Heart left ventricle (tissue), 16 donors: ENCODE measurements at regions not wholly inside any gene's neighbourhood (a gene's known extent, or its start where the extent isn't known, plus 50 kb on each side); places are given as distances from the start of the nearest gene placed in this dataset.

Source experiments
- ATAC-seq, 4 donors: fragments of 200-7000 bp; cut with Tn5 transposase; one replicate each; pipeline ENCODE4 v1.9.1; 2020 to 2022; ENCODE audit warnings: moderate library complexity in 4 of 4, mild to moderate bottlenecking in 3 of 4, moderate number of reproducible peaks in 1 of 4
- DNase-seq, 5 donors: peaks; one replicate each; pipeline ENCODE4 v3.0.0-alpha.2; 2020
- H3K27ac ChIP-seq, 12 donors: fragments of 200-600 bp; sonication (generic) in 4 of 12; one replicate each; pipeline versions ENCODE4 v1.5.0 to v1.8.0; 2016 to 2022; ENCODE audit warnings: mild to moderate bottlenecking in 2 of 12
- H3K27me3 ChIP-seq, 9 donors: fragments of 200-600 bp; sonication (generic) in 2 of 9; one replicate each; pipeline versions ENCODE4 v1.5.1 to v1.8.0; 2016 to 2022; ENCODE audit warnings: mild to moderate bottlenecking in 3 of 9
- H3K36me3 ChIP-seq, 9 donors: fragments of 200-600 bp; sonication (generic) in 2 of 9; one replicate each; pipeline versions ENCODE4 v1.5.0 to v1.8.0; 2018 to 2022; ENCODE audit warnings: mild to moderate bottlenecking in 2 of 9
- H3K4me1 ChIP-seq, 12 donors: fragments of 200-600 bp; sonication (generic) in 4 of 12; one replicate each; pipeline versions ENCODE4 v1.5.0 to v1.8.0; 2016 to 2022; ENCODE audit warnings: mild to moderate bottlenecking in 3 of 12
- H3K4me3 ChIP-seq, 12 donors: fragments of 200-600 bp; sonication (generic) in 4 of 12; one replicate each; pipeline versions ENCODE4 v1.5.0 to v1.8.0; 2017 to 2022; ENCODE audit warnings: mild to moderate bottlenecking in 9 of 12, moderate library complexity in 4 of 12
- H3K9me3 ChIP-seq, 12 donors: fragments of 200-600 bp; sonication (generic) in 4 of 12; one replicate each; pipeline versions ENCODE4 v1.5.0 to v1.8.0; 2016 to 2022; ENCODE audit warnings: mild to moderate bottlenecking in 1 of 12
- POLR2A ChIP-seq, 2 donors: fragments of 450-650 bp; IDR thresholded peaks; one replicate each; pipeline ENCODE4 v1.6.1; 2017; ENCODE audit warnings: antibody characterized with exemption in 2 of 2, mild to moderate bottlenecking in 2 of 2, moderate library complexity in 2 of 2
- WGBS, 4 donors: extraction: QIAGEN DNeasy Blood & Tissue Kit in 2 of 4; methylation state at CpG; one replicate each; pipeline versions ENCODE4 v1.1.5 to v1.1.7; 2013 to 2018; 5-methylcytosine and 5-hydroxymethylcytosine counted together
- intact Hi-C, 10 donors: fragments of 100-400 bp; cut with DNase I; formaldehyde crosslinking; loops; one replicate each; pipeline versions ENCODE4 v1.11.1 to v1.14.2; 2022
- TF ChIP-seq, protein P1 (sequence below), 12 donors: fragments of 200-600 bp; sonication (generic) in 4 of 12; IDR thresholded peaks; one replicate each; pipeline versions ENCODE4 v1.5.0 to v1.8.0; 2018 to 2022; ENCODE audit warnings: antibody characterized with exemption in 12 of 12, mild to moderate bottlenecking in 5 of 12
- donor health status: ischemic (EF 13 %, LVEDD 7.1; RV severe dilation, severe dysfunction).
- donor health status: healthy with polysubstance abuse.
- donor health status: DM: no; HTN: yes; CAD: no.
- donor health status: DM: no; HTN: no; CAD: no.
- donor health status: ischemic (EF 25% LVEDD 6.9; RV normal size, moderate dysfunction).
- donor health status: ischemic (EF 25% LVEDD 5.7; RV mildly dilated, moderate dysfunction).
- donor health status: healthy.
- donor health status: DM: yes; HTN: yes; CAD: no.
- donor health status: ischemic (EF 35%, LVEDD 5.7; RV mildly dilated, moderate dysfunction).
- donor health status: nonischemic (EF 11% LVEDD 7.7; RV severe dilation, severe dysfunction).
- donor health status: DM: yes; HTN: yes; CAD: no.
- donor health status: PGD.
- donor health status: ischemic (EF 29% LVEDD 5.4; RV normal size, mild dysfunction).
- donor health status: nonischemic (EF 23%, LVEDD 6.1; RV moderate dilation, normal function).

DNA sequence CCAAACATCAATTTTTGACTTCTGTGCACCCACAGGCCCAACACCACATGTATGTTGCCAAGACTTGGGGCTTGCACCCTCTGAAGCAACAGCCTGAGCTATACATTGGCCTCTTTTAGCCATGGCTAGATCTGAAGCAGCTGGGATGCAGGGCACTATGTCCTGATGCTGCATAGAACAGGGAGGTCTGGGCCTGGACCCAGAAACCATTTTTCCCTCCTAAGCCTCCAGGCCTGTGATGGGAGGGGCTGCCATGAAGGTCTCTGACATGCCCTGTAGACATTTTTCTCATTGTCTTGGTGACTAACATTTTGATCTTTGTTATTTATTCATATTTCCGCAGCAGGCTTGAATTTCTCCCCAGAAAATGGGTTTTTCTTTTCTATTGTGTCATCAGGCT lies 330.0 kb downstream of the PYDC2 start:
- Histone ChIP-seq H3K4me3 (no peak overlapping the region), H3K27ac (no peak overlapping the region), H3K27me3 (no peaks in the 10 kb centered on the region), H3K36me3 (no peaks in the 10 kb centered on the region), H3K4me1 (no peaks in the 10 kb centered on the region), H3K9me3 (peaks cover 0 to 8% (median 0%) of the 10 kb centered on the region in 12 donors)
- intact Hi-C loops = no loop called here
- DNase-seq (no peak), ATAC-seq (no peak)
- 80 to 89% (median 84%) methylated on average over 1 of the region's 1 CpG for WGBS, 4 donors
- no peak for TF ChIP-seq POLR2A (IDR thresholded peaks at IDR 0.05)
- TF ChIP-seq, protein P1, sequence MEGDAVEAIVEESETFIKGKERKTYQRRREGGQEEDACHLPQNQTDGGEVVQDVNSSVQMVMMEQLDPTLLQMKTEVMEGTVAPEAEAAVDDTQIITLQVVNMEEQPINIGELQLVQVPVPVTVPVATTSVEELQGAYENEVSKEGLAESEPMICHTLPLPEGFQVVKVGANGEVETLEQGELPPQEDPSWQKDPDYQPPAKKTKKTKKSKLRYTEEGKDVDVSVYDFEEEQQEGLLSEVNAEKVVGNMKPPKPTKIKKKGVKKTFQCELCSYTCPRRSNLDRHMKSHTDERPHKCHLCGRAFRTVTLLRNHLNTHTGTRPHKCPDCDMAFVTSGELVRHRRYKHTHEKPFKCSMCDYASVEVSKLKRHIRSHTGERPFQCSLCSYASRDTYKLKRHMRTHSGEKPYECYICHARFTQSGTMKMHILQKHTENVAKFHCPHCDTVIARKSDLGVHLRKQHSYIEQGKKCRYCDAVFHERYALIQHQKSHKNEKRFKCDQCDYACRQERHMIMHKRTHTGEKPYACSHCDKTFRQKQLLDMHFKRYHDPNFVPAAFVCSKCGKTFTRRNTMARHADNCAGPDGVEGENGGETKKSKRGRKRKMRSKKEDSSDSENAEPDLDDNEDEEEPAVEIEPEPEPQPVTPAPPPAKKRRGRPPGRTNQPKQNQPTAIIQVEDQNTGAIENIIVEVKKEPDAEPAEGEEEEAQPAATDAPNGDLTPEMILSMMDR (IDR thresholded peaks at IDR 0.05) = no peak

DNA sequence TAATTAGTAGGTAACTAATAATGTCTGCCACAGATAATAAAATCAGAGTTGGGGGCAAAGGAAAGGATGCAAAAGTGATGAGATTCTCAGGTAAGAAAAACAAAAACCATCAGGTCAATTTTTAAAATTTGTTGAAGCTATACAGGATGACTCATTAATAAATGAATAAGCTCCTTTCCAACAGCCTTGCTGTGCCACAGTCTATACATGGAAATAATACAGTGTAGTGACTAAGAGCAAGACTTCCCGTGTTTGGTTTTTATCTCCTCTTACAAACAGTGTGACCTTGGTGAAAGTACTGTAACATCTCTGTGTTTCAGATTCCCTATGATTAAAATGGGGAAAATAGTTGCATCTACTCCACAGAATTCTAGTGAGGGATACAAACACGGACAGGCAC lies 331.6 kb downstream of the PYDC2 start:
- intact Hi-C loops = no loop called here
- WGBS, 4 donors = 71 to 79% (median 74%) methylated on average over 2 of the region's 2 CpGs
- no peak for DNase-seq
- ATAC-seq = no peak
- H3K9me3 ChIP-seq = peaks cover 0 to 8% (median 0%) of the 10 kb centered on the region in 12 donors
- H3K36me3 ChIP-seq = no peaks in the 10 kb centered on the region
- TF ChIP-seq, protein P1 (IDR thresholded peaks at IDR 0.05) = no peak
- no peak for TF ChIP-seq POLR2A (IDR thresholded peaks at IDR 0.05)
- no peak overlapping the region for H3K4me3 ChIP-seq
- H3K27me3 ChIP-seq = no peaks in the 10 kb centered on the region
- no peak overlapping the region for H3K27ac ChIP-seq
- no peaks in the 10 kb centered on the region for H3K4me1 ChIP-seq

DNA sequence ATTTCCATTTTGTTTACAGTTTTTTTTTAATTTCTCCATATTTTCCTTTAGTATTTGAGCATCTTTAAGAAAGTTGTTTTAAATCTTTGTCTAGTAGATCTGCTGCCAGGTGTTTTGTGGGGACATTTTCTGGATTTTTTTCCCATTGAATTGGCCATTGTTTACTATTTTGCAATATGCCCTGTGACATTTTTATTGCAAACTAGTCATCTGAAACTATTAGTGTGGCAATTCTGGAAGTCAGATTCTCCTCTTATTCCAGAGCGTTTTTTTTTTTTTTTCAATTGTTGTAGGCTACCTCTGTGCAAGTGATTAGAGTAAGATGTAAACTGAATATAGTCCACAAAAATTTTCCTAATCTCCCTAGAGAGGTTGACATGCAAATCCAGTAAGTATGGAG lies 334.2 kb downstream of the PYDC2 start:
- Histone ChIP-seq H3K27ac (no peak overlapping the region), H3K9me3 (peaks cover 0 to 8% (median 0%) of the 10 kb centered on the region in 12 donors), H3K4me1 (no peaks in the 10 kb centered on the region), H3K27me3 (no peaks in the 10 kb centered on the region), H3K4me3 (no peak overlapping the region), H3K36me3 (no peaks in the 10 kb centered on the region)
- intact Hi-C loops = no loop called here
- DNase-seq (no peak), ATAC-seq (no peak)
- TF ChIP-seq, protein P1 (IDR thresholded peaks at IDR 0.05) = no peak
- TF ChIP-seq POLR2A (IDR thresholded peaks at IDR 0.05) = no peak
- 73 to 88% (median 81%) methylated on average over 1 of the region's 1 CpG for WGBS, 4 donors

DNA sequence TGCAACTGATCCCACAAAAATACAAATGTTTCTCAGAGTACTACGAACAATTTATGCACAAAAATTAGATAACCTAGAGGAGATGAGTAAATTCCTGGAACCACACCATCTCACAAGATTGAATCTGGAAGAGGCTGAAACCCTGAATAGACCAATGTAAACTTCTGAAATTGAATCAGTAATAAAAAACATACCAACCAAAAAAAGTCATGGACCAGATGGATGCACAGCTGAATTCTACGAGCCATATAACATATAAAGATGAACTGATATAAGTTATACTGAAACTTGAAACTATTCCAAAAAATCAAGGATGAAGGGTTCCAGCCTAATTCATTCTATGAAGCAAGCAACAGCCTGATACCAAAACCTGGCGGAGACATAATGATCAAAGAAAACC lies 336.3 kb downstream of the PYDC2 start:
- Histone ChIP-seq H3K4me1 (no peaks in the 10 kb centered on the region), H3K36me3 (no peaks in the 10 kb centered on the region), H3K4me3 (no peak overlapping the region), H3K9me3 (peaks cover 0 to 21% (median 7%) of the 10 kb centered on the region in 12 donors), H3K27ac (no peak overlapping the region), H3K27me3 (no peaks in the 10 kb centered on the region)
- DNase-seq (no peak), ATAC-seq (no peak)
- WGBS, 4 donors = 73 to 92% (median 91%) methylated on average over 3 of the region's 3 CpGs
- TF ChIP-seq POLR2A (IDR thresholded peaks at IDR 0.05) = no peak
- TF ChIP-seq, protein P1 (IDR thresholded peaks at IDR 0.05) = no peak
- intact Hi-C loops = no loop called here
